ENCODE measurements at regions not wholly inside any gene's neighbourhood (a gene's known extent, or its start where the extent isn't known, plus 50 kb on each side); places are given as distances from the start of the nearest gene placed in this dataset.
"Not testable (repeated sequence)": the region's sequence is repeated elsewhere in the genome, so short reads cannot be mapped to it uniquely, and the experiment has no call there.

- no peak for DNase-seq
These were observed 107.7 kb downstream of the MDH1 start for GRCh38 chr2:63696496-63696895.

- no peak for DNase-seq
These were observed 108.4 kb downstream of the MDH1 start for GRCh38 chr2:63697160-63697559.

- peak in 1 of 2 donors; percentile 55 for DNase-seq
These were observed 110.2 kb downstream of the MDH1 start for GRCh38 chr2:63698786-63699548.

- DNase-seq = no peak
These were observed 110.7 kb downstream of the MDH1 start for GRCh38 chr2:63699549-63699839.

GRCh38 chr2:63700271-63700670, 111.5 kb downstream of the MDH1 start:
- DNase-seq = no peak

GRCh38 chr2:63701406-63701805, 112.6 kb downstream of the MDH1 start:
- DNase-seq = no peak

- DNase-seq = not testable (repeated sequence)
These were observed 117.3 kb downstream of the MDH1 start for GRCh38 chr2:63706084-63706483.

- no peak for DNase-seq
These were observed 122.0 kb downstream of the MDH1 start for GRCh38 chr2:63710732-63711131.

GRCh38 chr2:63712748-63713147, 124.0 kb downstream of the MDH1 start:
- no peak for DNase-seq

- DNase-seq = no peak
These were observed 125.5 kb upstream of the UGP2 start for GRCh38 chr2:63716146-63716545.

- DNase-seq = no peak
These were observed 122.6 kb upstream of the UGP2 start for GRCh38 chr2:63719052-63719451.

- DNase-seq = no peak
These were observed 120.6 kb upstream of the UGP2 start for GRCh38 chr2:63721082-63721424.

- DNase-seq = not testable (repeated sequence)
These were observed 119.4 kb upstream of the UGP2 start for GRCh38 chr2:63722284-63722683.

- DNase-seq = no peak
These were observed 118.0 kb upstream of the UGP2 start for GRCh38 chr2:63723709-63724108.

GRCh38 chr2:63725212-63725611, 116.5 kb upstream of the UGP2 start:
- DNase-seq = not testable (repeated sequence)

- no peak for DNase-seq
These were observed 112.3 kb upstream of the UGP2 start for GRCh38 chr2:63729362-63729761.

- no peak for DNase-seq
These were observed 111.9 kb upstream of the UGP2 start for GRCh38 chr2:63729831-63730230.

- DNase-seq = no peak
These were observed 107.2 kb upstream of the UGP2 start for GRCh38 chr2:63734510-63734909.

- DNase-seq = no peak
These were observed 106.4 kb upstream of the UGP2 start for GRCh38 chr2:63735263-63735662.

GRCh38 chr2:63735931-63736330, 105.8 kb upstream of the UGP2 start:
- DNase-seq = no peak

- DNase-seq = no peak
These were observed 105.3 kb upstream of the UGP2 start for GRCh38 chr2:63736354-63736753.

GRCh38 chr2:63737081-63737751, 104.5 kb upstream of the UGP2 start:
- no peak for DNase-seq

- no peak for DNase-seq
These were observed 103.7 kb upstream of the UGP2 start for GRCh38 chr2:63738019-63738418.

- DNase-seq = not testable (repeated sequence)
These were observed 102.5 kb upstream of the UGP2 start for GRCh38 chr2:63739180-63739579.

GRCh38 chr2:63740020-63740419, 101.7 kb upstream of the UGP2 start:
- no peak for DNase-seq

Data from CD4-positive, alpha-beta T cell treated with Interleukin-4 for 1 hour (primary cell).